ENCODE measurements at regions not wholly inside any gene's neighbourhood (a gene's known extent, or its start where the extent isn't known, plus 50 kb on each side); places are given as distances from the start of the nearest gene placed in this dataset.
A peak's percentile ranks its signal among the peaks of the same experiment; 100 is the strongest.

- Histone ChIP-seq H3K4me1 (ENCODE audit: insufficient read depth, low read length, poor library complexity, severe bottlenecking) (peaks cover 5% of the 10 kb centered on the region), H3K9me3 (ENCODE audit: low read depth, low read length, poor library complexity, severe bottlenecking) (no peaks in the 10 kb centered on the region), H3K27ac (ENCODE audit: low read depth, low read length, poor library complexity, severe bottlenecking) (peak overlapping the region; percentile 73), H3K4me3 (ENCODE audit: low read depth, low read length, poor library complexity, severe bottlenecking) (peak overlapping the region; percentile 59), H3K36me3 (ENCODE audit: insufficient read depth, low read length, poor library complexity, severe bottlenecking) (no peaks in the 10 kb centered on the region), H3K27me3 (replicated peaks; ENCODE audit: insufficient read depth, low read depth, low read length, poor library complexity) (no peaks in the 10 kb centered on the region)
- no TSS peak for BruUV-seq (replicated peaks)
- no peak for TF ChIP-seq EZH2 (IDR thresholded peaks at IDR 0.05; ENCODE audit: borderline replicate concordance, low read depth, low read length, poor library complexity, severe bottlenecking)
- TF ChIP-seq CTCF (conservative IDR thresholded peaks at IDR 0.05; ENCODE audit: low read depth, low read length) = no peak
- ChIA-PET CTCF (interaction anchor here (1.0 kb wide), 1 partner anchor 9 kb away, joined by 6 read pairs; no protein-coding TSS in a partner anchor), POLR2A (ENCODE audit: low non-redundant PET) (interaction anchor here (0.6 kb wide), 1 partner anchor 21 kb away, joined by 4 read pairs; no protein-coding TSS in a partner anchor)
- peak; percentile 91 for DNase-seq (ENCODE audit: low spot score)
- intact Hi-C loops (cut with micrococcal nuclease; ENCODE audit: unreplicated experiment) = no loop called here
Measured at GRCh38 chr20:41692479-41693135, 74.4 kb upstream of the CHD6 start.

- no peak for DNase-seq (ENCODE audit: low spot score)
- ChIA-PET CTCF (no interaction called here), POLR2A (ENCODE audit: low non-redundant PET) (no interaction called here)
- Histone ChIP-seq H3K9me3 (ENCODE audit: low read depth, low read length, poor library complexity, severe bottlenecking) (no peaks in the 10 kb centered on the region), H3K27ac (ENCODE audit: low read depth, low read length, poor library complexity, severe bottlenecking) (no peak overlapping the region), H3K4me3 (ENCODE audit: low read depth, low read length, poor library complexity, severe bottlenecking) (no peak overlapping the region), H3K27me3 (replicated peaks; ENCODE audit: insufficient read depth, low read depth, low read length, poor library complexity) (no peaks in the 10 kb centered on the region), H3K36me3 (ENCODE audit: insufficient read depth, low read length, poor library complexity, severe bottlenecking) (no peaks in the 10 kb centered on the region), H3K4me1 (ENCODE audit: insufficient read depth, low read length, poor library complexity, severe bottlenecking) (peaks cover 5% of the 10 kb centered on the region)
- intact Hi-C loops (cut with micrococcal nuclease; ENCODE audit: unreplicated experiment) = no loop called here
- no peak for TF ChIP-seq CTCF (conservative IDR thresholded peaks at IDR 0.05; ENCODE audit: low read depth, low read length)
- TF ChIP-seq EZH2 (IDR thresholded peaks at IDR 0.05; ENCODE audit: borderline replicate concordance, low read depth, low read length, poor library complexity, severe bottlenecking) = no peak
- BruUV-seq (replicated peaks) = no TSS peak
Measured at GRCh38 chr20:41691443-41691842, 73.3 kb upstream of the CHD6 start.

DNA sequence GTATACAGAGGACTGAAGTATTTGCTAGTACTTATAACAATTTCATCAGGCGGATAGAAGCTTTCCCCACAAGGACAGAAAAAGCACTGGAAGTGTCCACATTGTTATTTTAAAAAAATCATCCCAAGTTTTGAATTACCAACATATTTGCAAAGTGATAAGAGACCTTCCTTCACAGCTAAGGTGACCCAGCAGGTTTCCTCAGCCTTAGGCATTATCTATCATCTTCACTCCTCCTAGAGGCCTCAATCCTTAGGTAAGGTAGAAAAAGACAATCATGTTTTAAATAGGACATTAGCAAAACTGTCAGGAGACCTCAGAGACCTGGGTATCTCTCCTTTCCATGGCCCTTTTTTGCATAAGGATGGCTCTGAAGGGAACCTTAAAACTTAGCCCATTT, 72.5 kb upstream of the CHD6 start:
- ChIA-PET POLR2A (ENCODE audit: low non-redundant PET) (no interaction called here), CTCF (no interaction called here)
- Histone ChIP-seq H3K27ac (ENCODE audit: low read depth, low read length, poor library complexity, severe bottlenecking) (no peak overlapping the region), H3K27me3 (replicated peaks; ENCODE audit: insufficient read depth, low read depth, low read length, poor library complexity) (no peaks in the 10 kb centered on the region), H3K9me3 (ENCODE audit: low read depth, low read length, poor library complexity, severe bottlenecking) (no peaks in the 10 kb centered on the region), H3K36me3 (ENCODE audit: insufficient read depth, low read length, poor library complexity, severe bottlenecking) (no peaks in the 10 kb centered on the region), H3K4me3 (ENCODE audit: low read depth, low read length, poor library complexity, severe bottlenecking) (no peak overlapping the region), H3K4me1 (ENCODE audit: insufficient read depth, low read length, poor library complexity, severe bottlenecking) (peaks cover 5% of the 10 kb centered on the region)
- no peak for DNase-seq (ENCODE audit: low spot score)
- intact Hi-C loops (cut with micrococcal nuclease; ENCODE audit: unreplicated experiment) = no loop called here
- no TSS peak for BruUV-seq (replicated peaks)
- TF ChIP-seq CTCF (conservative IDR thresholded peaks at IDR 0.05; ENCODE audit: low read depth, low read length) (no peak), EZH2 (IDR thresholded peaks at IDR 0.05; ENCODE audit: borderline replicate concordance, low read depth, low read length, poor library complexity, severe bottlenecking) (no peak)
